OCI-LY1 (cell line): ENCODE measurements at regions not wholly inside any gene's neighbourhood (a gene's known extent, or its start where the extent isn't known, plus 50 kb on each side); places are given as distances from the start of the nearest gene placed in this dataset.
"Not testable (repeated sequence)": the region's sequence is repeated elsewhere in the genome, so short reads cannot be mapped to it uniquely, and the experiment has no call there.

Experiments used
- H2AFZ ChIP-seq: fragments of 200-600 bp; sonication (generic), shearing (Covaris generic); 2 replicates; pipeline ENCODE4 v1.6.0; 2014; ENCODE audit warnings: antibody characterized with exemption, mild to moderate bottlenecking, low read length
- H3F3A ChIP-seq: fragments of 200-600 bp; sonication (generic), shearing (Covaris generic); 2 replicates; pipeline ENCODE4 v1.6.0; 2014; ENCODE audit warnings: mild to moderate bottlenecking, antibody characterized with exemption, low read length, moderate library complexity; ENCODE audit not compliant: insufficient read depth
- H3K27ac ChIP-seq: fragments of 200-600 bp; sonication (generic); 2 replicates; pipeline ENCODE4 v1.5.1; 2014; ENCODE audit warnings: low read length, mixed run types, mild to moderate bottlenecking, low read depth; ENCODE audit not compliant: poor library complexity, severe bottlenecking
- H3K27me3 ChIP-seq: fragments of 200-600 bp; sonication (generic); 2 replicates; pipeline ENCODE4 v1.6.0; 2014; ENCODE audit warnings: antibody characterized with exemption, mild to moderate bottlenecking, low read length, moderate library complexity; ENCODE audit not compliant: insufficient read depth
- H3K36me3 ChIP-seq: fragments of 200-600 bp; sonication (generic); 2 replicates; pipeline ENCODE4 v1.6.1; 2014; ENCODE audit warnings: mild to moderate bottlenecking, antibody characterized with exemption, low read length, moderate library complexity, mixed read lengths; ENCODE audit not compliant: insufficient read depth
- H3K4me1 ChIP-seq: fragments of 200-600 bp; sonication (generic); 2 replicates; pipeline ENCODE4 v1.5.1; 2014; ENCODE audit warnings: mild to moderate bottlenecking, low read length, moderate library complexity; ENCODE audit not compliant: insufficient read depth, severe bottlenecking
- H3K4me2 ChIP-seq: fragments of 200-600 bp; sonication (generic), shearing (Covaris generic); 2 replicates; pipeline ENCODE4 v1.6.1; 2014; ENCODE audit warnings: low read length
- H3K4me3 ChIP-seq: fragments of 200-600 bp; sonication (generic); 2 replicates; pipeline ENCODE4 v1.5.1; 2014; ENCODE audit warnings: low read length, low read depth, mild to moderate bottlenecking, mixed read lengths; ENCODE audit not compliant: poor library complexity, severe bottlenecking
- H3K79me2 ChIP-seq: fragments of 200-600 bp; shearing (Covaris generic); 2 replicates; pipeline ENCODE4 v1.6.1; 2016; ENCODE audit warnings: mixed run types, low read length, mixed read lengths; ENCODE audit not compliant: insufficient read depth
- H3K9ac ChIP-seq: fragments of 200-600 bp; sonication (generic), shearing (Covaris generic); 2 replicates; pipeline ENCODE4 v1.6.1; 2014; ENCODE audit warnings: mild to moderate bottlenecking, low read length, mixed read lengths
- H3K9me2 ChIP-seq: fragments of 200-600 bp; sonication (generic), shearing (Covaris generic); 2 replicates; pipeline ENCODE4 v1.6.1; 2014; ENCODE audit warnings: low read depth, mild to moderate bottlenecking, low read length, mixed read lengths
- H3K9me3 ChIP-seq: fragments of 200-600 bp; shearing (Covaris generic); 2 replicates; pipeline ENCODE4 v1.6.1; 2014; ENCODE audit warnings: low read length, mixed read lengths
- H4K20me1 ChIP-seq: fragments of 200-600 bp; sonication (generic), shearing (Covaris generic); 2 replicates; pipeline ENCODE4 v1.6.0; 2016; ENCODE audit warnings: mild to moderate bottlenecking, low read length; ENCODE audit not compliant: insufficient read depth
- EZH2 ChIP-seq: fragments of 200-600 bp; sonication (generic), shearing (Covaris generic); IDR thresholded peaks from 2 replicates; pipeline ENCODE4 v1.8.0; 2017; ENCODE audit warnings: borderline replicate concordance, mixed run types, mild to moderate bottlenecking, antibody characterized with exemption, low read length, moderate library complexity, mixed read lengths
- TF ChIP-seq, protein P1 (sequence below): fragments of 200-600 bp; sonication (generic), shearing (Covaris generic); IDR thresholded peaks from 2 replicates; pipeline ENCODE4 v1.5.1; 2017; ENCODE audit warnings: mild to moderate bottlenecking, antibody characterized with exemption, low read length, moderate library complexity, mixed read lengths

DNA sequence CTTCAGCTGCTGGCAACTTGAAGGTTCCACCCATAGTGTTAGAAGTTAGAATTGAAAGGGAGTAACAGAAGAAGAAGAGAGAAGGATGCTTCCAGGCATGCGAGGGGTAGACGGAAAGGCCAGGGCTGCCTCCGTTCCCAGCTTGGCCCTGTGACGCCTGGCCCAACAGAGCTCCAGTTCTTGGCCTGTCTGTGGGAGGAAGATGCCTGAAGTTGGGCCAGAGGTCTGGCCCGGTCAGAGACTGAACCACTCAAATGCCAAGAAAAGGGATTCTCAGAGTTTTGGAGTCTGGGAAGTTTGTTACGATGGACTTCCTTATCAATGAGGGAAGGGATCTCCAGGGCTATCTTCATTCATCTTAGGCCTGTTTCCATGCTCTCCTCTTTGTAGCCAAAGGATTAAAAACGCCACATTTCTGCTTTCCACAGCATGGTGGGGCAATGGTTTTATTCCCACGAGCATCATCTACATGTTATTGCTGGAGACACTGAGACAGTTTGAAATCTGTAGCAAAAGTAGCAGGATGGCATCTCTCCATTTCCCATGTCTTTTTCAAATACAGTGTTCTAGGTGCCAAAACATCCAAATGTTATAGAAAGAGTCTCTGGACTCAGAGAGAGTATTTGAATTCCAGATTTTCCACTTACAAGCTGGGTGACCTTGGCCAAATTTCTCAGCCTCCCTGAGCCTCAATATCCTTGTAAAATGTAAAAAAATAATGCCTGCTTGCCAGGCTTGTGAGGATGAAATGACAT lies 65.4 kb upstream of the ANKRD55 start:
- H3K4me3 ChIP-seq: no peak overlapping the region
- no peaks in the 10 kb centered on the region for H3K79me2 ChIP-seq
- no peaks in the 10 kb centered on the region for H3F3A ChIP-seq
- no peak overlapping the region for H2AFZ ChIP-seq
- no peaks in the 10 kb centered on the region for H3K9me3 ChIP-seq
- H3K4me1 ChIP-seq: no peaks in the 10 kb centered on the region
- TF ChIP-seq, protein P1, sequence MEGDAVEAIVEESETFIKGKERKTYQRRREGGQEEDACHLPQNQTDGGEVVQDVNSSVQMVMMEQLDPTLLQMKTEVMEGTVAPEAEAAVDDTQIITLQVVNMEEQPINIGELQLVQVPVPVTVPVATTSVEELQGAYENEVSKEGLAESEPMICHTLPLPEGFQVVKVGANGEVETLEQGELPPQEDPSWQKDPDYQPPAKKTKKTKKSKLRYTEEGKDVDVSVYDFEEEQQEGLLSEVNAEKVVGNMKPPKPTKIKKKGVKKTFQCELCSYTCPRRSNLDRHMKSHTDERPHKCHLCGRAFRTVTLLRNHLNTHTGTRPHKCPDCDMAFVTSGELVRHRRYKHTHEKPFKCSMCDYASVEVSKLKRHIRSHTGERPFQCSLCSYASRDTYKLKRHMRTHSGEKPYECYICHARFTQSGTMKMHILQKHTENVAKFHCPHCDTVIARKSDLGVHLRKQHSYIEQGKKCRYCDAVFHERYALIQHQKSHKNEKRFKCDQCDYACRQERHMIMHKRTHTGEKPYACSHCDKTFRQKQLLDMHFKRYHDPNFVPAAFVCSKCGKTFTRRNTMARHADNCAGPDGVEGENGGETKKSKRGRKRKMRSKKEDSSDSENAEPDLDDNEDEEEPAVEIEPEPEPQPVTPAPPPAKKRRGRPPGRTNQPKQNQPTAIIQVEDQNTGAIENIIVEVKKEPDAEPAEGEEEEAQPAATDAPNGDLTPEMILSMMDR: no peak
- no peak for TF ChIP-seq EZH2
- no peak overlapping the region for H3K27ac ChIP-seq
- H3K9me2 ChIP-seq: no peaks in the 10 kb centered on the region
- no peak overlapping the region for H3K9ac ChIP-seq
- no peaks in the 10 kb centered on the region for H4K20me1 ChIP-seq
- H3K36me3 ChIP-seq: no peaks in the 10 kb centered on the region
- no peak overlapping the region for H3K4me2 ChIP-seq
- H3K27me3 ChIP-seq: no peaks in the 10 kb centered on the region

DNA sequence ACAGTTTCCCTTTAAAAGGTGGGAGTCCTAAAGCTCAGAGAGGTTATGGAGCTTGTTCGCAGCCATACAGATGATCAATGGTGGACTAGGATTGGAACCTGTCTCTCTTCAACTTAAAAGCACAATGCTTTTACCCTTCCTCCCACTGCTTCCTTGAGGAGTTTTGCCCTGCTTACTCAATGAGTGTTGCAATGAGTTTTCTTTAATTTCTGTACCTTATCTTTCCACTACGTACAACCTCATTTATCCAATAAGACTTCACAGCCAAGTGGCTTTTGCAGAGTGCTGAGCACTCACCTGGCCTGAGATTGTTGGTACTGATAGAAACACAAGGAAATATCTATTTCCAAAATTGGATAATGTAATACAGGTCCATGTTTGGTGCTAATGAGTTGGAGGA lies 64.7 kb upstream of the ANKRD55 start:
- Histone ChIP-seq H4K20me1 (no peaks in the 10 kb centered on the region), H3K9me2 (no peaks in the 10 kb centered on the region), H3K27ac (no peak overlapping the region), H3F3A (no peaks in the 10 kb centered on the region), H3K27me3 (no peaks in the 10 kb centered on the region), H3K4me2 (no peak overlapping the region), H3K9ac (no peak overlapping the region), H3K36me3 (no peaks in the 10 kb centered on the region), H2AFZ (no peak overlapping the region), H3K4me1 (no peaks in the 10 kb centered on the region), H3K9me3 (no peaks in the 10 kb centered on the region), H3K4me3 (no peak overlapping the region), H3K79me2 (no peaks in the 10 kb centered on the region)
- TF ChIP-seq, protein P1: no peak
- no peak for TF ChIP-seq EZH2

DNA sequence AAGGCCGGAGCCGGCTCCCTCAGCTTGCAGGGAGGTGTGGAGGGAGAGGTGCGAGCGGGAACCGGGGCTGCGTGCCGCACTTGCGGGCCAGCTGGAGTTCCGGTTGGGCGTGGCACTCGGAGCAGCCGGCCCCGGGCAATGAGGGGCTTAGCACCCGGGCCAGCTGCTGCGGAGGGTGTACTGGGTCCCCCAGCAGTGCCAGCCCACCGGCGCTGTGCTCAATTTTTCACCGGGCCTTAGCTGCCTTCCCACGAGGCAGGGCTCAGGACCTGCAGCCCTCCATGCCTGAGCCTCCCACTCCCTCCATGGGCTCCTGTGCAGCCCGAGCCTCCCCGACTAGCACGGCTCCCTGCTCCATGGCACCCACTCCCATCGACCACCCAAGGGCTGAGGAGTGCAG lies 62.2 kb upstream of the ANKRD55 start:
- H3F3A ChIP-seq, H3K9me2 ChIP-seq, H3K36me3 ChIP-seq, H3K9me3 ChIP-seq, H3K9ac ChIP-seq, H2AFZ ChIP-seq, H3K4me1 ChIP-seq, H3K27ac ChIP-seq, H3K4me3 ChIP-seq, H3K79me2 ChIP-seq, H3K4me2 ChIP-seq, H3K27me3 ChIP-seq, H4K20me1 ChIP-seq: not testable (repeated sequence)

DNA sequence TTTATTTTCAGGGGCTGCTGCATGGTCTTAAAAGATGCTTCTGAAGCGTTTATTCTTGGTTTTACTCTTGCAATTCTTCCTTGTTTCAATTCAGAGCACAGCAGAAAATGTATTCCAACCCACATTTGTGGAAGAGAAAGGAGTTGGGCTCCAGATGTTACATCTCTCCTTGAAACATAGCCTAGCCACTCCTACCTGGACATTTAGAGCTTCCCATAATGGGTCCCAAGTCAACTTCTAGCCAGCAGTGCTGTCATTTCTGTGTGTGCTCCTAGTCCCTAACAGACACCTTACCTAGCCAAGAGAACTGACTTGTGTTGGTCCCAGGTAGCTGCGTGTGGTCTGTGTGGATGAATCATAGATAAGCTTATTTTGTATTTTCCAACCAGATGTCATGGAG lies 61.2 kb upstream of the ANKRD55 start:
- Histone ChIP-seq H3K4me2 (no peak overlapping the region), H3K27me3 (no peaks in the 10 kb centered on the region), H3F3A (no peaks in the 10 kb centered on the region), H3K4me1 (no peaks in the 10 kb centered on the region), H3K9me3 (no peaks in the 10 kb centered on the region), H3K27ac (no peak overlapping the region), H3K9me2 (no peaks in the 10 kb centered on the region), H4K20me1 (no peaks in the 10 kb centered on the region), H3K36me3 (no peaks in the 10 kb centered on the region), H3K9ac (no peak overlapping the region), H3K79me2 (no peaks in the 10 kb centered on the region), H3K4me3 (no peak overlapping the region), H2AFZ (no peak overlapping the region)
- TF ChIP-seq EZH2: no peak
- TF ChIP-seq, protein P1: no peak

DNA sequence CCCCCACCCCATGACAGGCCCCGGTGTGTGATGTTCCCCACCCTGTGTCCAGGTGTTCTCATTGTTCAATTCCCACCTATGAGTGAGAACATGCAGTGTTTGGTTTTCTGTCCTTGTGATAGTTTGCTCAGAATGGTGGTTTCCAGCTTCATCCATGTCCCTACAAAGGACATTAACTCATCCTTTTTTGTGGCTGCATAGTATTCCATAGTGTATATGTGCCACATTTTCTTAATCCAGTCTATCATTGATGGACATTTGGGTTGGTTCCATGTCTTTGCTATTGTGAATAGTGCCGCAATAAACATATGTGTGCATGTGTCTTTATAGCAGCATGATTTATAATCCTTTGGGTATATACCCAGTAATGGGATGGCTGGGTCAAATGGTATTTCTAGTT lies 59.7 kb upstream of the ANKRD55 start:
- H3K4me2 ChIP-seq, H3K9me3 ChIP-seq, H3K4me1 ChIP-seq, H3K4me3 ChIP-seq, H4K20me1 ChIP-seq, H3K36me3 ChIP-seq, H3K27me3 ChIP-seq, H3K9me2 ChIP-seq, H3K9ac ChIP-seq, H3K27ac ChIP-seq, H2AFZ ChIP-seq, H3F3A ChIP-seq, H3K79me2 ChIP-seq: not testable (repeated sequence)
